ENCODE measurements at regions not wholly inside any gene's neighbourhood (a gene's known extent, or its start where the extent isn't known, plus 50 kb on each side); places are given as distances from the start of the nearest gene placed in this dataset.

GRCh38 chr17:79527306-79527705 lies 83.5 kb downstream of the RBFOX3 start:
- TF ChIP-seq BHLHE40 (IDR thresholded peaks at IDR 0.05; ENCODE audit: borderline replicate concordance), result no peak
- no peak for TF ChIP-seq HDGF (IDR thresholded peaks at IDR 0.05; ENCODE audit: borderline replicate concordance)
- no peak for TF ChIP-seq LEF1 (IDR thresholded peaks at IDR 0.05; ENCODE audit: borderline replicate concordance)
- no peak for TF ChIP-seq ARNT (IDR thresholded peaks at IDR 0.05)
- no peak for TF ChIP-seq TARDBP (IDR thresholded peaks at IDR 0.05)
- no peak for TF ChIP-seq FOXM1 (IDR thresholded peaks at IDR 0.05; ENCODE audit: borderline replicate concordance)
